Neural progenitor cell (in vitro differentiated cells): ENCODE measurements at regions not wholly inside any gene's neighbourhood (a gene's known extent, or its start where the extent isn't known, plus 50 kb on each side); places are given as distances from the start of the nearest gene placed in this dataset.
A peak's percentile ranks its signal among the peaks of the same experiment; 100 is the strongest.

ENCODE experiments used
- DNase-seq: peaks from one replicate; pipeline ENCODE4 v3.0.0-alpha.2; 2016; ENCODE audit warnings: low spot score
- H2AFZ ChIP-seq: fragments of 200-600 bp; sonication (generic); replicated peaks from 2 replicates; pipeline ENCODE4 v1.6.1; 2016; ENCODE audit warnings: antibody characterized with exemption
- H3F3A ChIP-seq: fragments of 200-600 bp; sonication (generic); 2 replicates; pipeline ENCODE4 v1.6.1; 2016; ENCODE audit warnings: antibody characterized with exemption, low read depth
- H3K27ac ChIP-seq: fragments of 200-600 bp; sonication (generic); 2 replicates; pipeline ENCODE4 v1.5.1; 2016; ENCODE audit warnings: mild to moderate bottlenecking
- H3K27me3 ChIP-seq: fragments of 200-600 bp; sonication (generic); 2 replicates; pipeline ENCODE4 v1.6.1; 2016; ENCODE audit warnings: mild to moderate bottlenecking, moderate library complexity
- H3K36me3 ChIP-seq: fragments of 200-600 bp; sonication (generic); 2 replicates; pipeline ENCODE4 v1.5.1; 2016
- H3K4me1 ChIP-seq: fragments of 200-600 bp; sonication (generic); 2 replicates; pipeline ENCODE4 v1.6.1; 2016; ENCODE audit warnings: mixed run types
- H3K4me2 ChIP-seq: fragments of 200-600 bp; sonication (generic); 2 replicates; pipeline ENCODE4 v1.6.1; 2016
- H3K4me3 ChIP-seq: fragments of 200-600 bp; sonication (generic); 2 replicates; pipeline ENCODE4 v1.5.1; 2016
- H3K79me2 ChIP-seq: fragments of 200-600 bp; sonication (generic); 2 replicates; pipeline ENCODE4 v1.6.1; 2016; ENCODE audit warnings: low read depth
- H3K9ac ChIP-seq: fragments of 200-600 bp; sonication (generic); 2 replicates; pipeline ENCODE4 v1.6.1; 2016
- H3K9me3 ChIP-seq: fragments of 200-600 bp; sonication (generic); 2 replicates; pipeline ENCODE4 v1.5.1; 2016; ENCODE audit warnings: low read depth
- H4K20me1 ChIP-seq: fragments of 200-600 bp; sonication (generic); 2 replicates; pipeline ENCODE4 v1.6.1; 2016; ENCODE audit warnings: low read depth
- H3K27ac Mint-ChIP-seq: 3 replicates; pipeline ENCODE4 v1.8.0; 2021; ENCODE audit warnings: mixed read lengths
- H3K27me3 Mint-ChIP-seq: 2 replicates; pipeline ENCODE4 v1.8.0; 2022; ENCODE audit warnings: low read depth, mild to moderate bottlenecking, inconsistent platforms, moderate library complexity, mixed read lengths; ENCODE audit not compliant: insufficient read depth
- H3K36me3 Mint-ChIP-seq: 3 replicates; pipeline ENCODE4 v1.8.0; 2021; ENCODE audit warnings: mixed read lengths
- H3K4me1 Mint-ChIP-seq: 3 replicates; pipeline ENCODE4 v1.8.0; 2021; ENCODE audit warnings: mixed read lengths
- H3K4me3 Mint-ChIP-seq: 3 replicates; pipeline ENCODE4 v1.8.0; 2021; ENCODE audit warnings: mild to moderate bottlenecking, moderate library complexity, mixed read lengths
- H3K9me3 Mint-ChIP-seq: 3 replicates; pipeline ENCODE4 v1.8.0; 2020; ENCODE audit warnings: mixed read lengths
- EZH2 ChIP-seq: fragments of 200-600 bp; sonication (generic); IDR thresholded peaks from 2 replicates; pipeline ENCODE4 v1.6.1; 2017; ENCODE audit warnings: antibody characterized with exemption, mild to moderate bottlenecking, moderate library complexity
- EZH2phosphoT487 ChIP-seq: fragments of 200-600 bp; sonication (generic); IDR thresholded peaks from 2 replicates; pipeline ENCODE4 v1.6.1; 2017; ENCODE audit warnings: antibody characterized with exemption
- TF ChIP-seq, protein P1 (sequence below): fragments of 200-600 bp; sonication (generic); IDR thresholded peaks from 2 replicates; pipeline ENCODE4 v1.5.1; 2017; ENCODE audit warnings: antibody characterized with exemption, mild to moderate bottlenecking

DNA sequence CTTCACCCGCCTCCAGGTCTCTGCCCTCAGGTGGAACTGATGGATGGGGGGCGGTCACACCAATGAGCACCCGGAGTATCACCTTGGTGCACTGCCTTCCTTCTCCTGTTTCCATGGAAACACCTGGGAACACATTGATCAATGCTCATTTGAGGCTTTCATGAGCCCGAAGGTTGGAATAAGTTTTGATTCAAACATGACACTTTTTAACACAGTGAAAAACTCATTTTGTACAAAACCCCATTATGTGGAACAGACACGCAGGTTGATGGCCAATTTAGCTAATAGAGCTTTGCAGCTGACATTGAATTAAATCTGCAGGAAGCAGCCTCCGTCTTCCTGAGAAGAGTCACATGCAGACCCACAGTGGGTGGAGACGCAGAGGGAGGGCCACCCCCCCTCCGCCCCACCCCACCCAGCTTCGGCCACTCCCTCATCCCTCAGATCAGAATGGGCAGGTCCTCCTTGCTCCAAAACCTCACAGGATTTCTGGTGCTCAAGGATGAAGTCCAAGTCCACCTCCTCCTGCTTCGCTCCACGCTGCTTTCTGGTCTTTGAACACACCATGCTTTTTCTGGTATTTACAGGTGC lies 96.0 kb upstream of the MYCN start:
- H3F3A ChIP-seq, result no peaks in the 10 kb centered on the region
- H3K27ac Mint-ChIP-seq, result peak overlapping the region; percentile 74
- H3K4me3 Mint-ChIP-seq, result no peak overlapping the region
- H3K36me3 Mint-ChIP-seq, result no peaks in the 10 kb centered on the region
- peaks cover 2% of the 10 kb centered on the region for H3K9me3 Mint-ChIP-seq
- H3K4me2 ChIP-seq, result no peak overlapping the region
- TF ChIP-seq, protein P1, sequence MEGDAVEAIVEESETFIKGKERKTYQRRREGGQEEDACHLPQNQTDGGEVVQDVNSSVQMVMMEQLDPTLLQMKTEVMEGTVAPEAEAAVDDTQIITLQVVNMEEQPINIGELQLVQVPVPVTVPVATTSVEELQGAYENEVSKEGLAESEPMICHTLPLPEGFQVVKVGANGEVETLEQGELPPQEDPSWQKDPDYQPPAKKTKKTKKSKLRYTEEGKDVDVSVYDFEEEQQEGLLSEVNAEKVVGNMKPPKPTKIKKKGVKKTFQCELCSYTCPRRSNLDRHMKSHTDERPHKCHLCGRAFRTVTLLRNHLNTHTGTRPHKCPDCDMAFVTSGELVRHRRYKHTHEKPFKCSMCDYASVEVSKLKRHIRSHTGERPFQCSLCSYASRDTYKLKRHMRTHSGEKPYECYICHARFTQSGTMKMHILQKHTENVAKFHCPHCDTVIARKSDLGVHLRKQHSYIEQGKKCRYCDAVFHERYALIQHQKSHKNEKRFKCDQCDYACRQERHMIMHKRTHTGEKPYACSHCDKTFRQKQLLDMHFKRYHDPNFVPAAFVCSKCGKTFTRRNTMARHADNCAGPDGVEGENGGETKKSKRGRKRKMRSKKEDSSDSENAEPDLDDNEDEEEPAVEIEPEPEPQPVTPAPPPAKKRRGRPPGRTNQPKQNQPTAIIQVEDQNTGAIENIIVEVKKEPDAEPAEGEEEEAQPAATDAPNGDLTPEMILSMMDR, result no peak
- TF ChIP-seq EZH2phosphoT487 (no peak), EZH2 (no peak)
- H3K36me3 ChIP-seq, result no peaks in the 10 kb centered on the region
- no peaks in the 10 kb centered on the region for H4K20me1 ChIP-seq
- H3K4me3 ChIP-seq, result no peak overlapping the region
- no peaks in the 10 kb centered on the region for H3K4me1 ChIP-seq
- peaks cover 37% of the 10 kb centered on the region for H3K4me1 Mint-ChIP-seq
- H3K27ac ChIP-seq, result no peak overlapping the region
- DNase-seq, result no peak
- no peaks in the 10 kb centered on the region for H3K9me3 ChIP-seq
- H3K27me3 Mint-ChIP-seq, result peaks cover 17% of the 10 kb centered on the region
- no peak overlapping the region for H2AFZ ChIP-seq
- H3K9ac ChIP-seq, result no peak overlapping the region
- no peaks in the 10 kb centered on the region for H3K27me3 ChIP-seq
- no peaks in the 10 kb centered on the region for H3K79me2 ChIP-seq

DNA sequence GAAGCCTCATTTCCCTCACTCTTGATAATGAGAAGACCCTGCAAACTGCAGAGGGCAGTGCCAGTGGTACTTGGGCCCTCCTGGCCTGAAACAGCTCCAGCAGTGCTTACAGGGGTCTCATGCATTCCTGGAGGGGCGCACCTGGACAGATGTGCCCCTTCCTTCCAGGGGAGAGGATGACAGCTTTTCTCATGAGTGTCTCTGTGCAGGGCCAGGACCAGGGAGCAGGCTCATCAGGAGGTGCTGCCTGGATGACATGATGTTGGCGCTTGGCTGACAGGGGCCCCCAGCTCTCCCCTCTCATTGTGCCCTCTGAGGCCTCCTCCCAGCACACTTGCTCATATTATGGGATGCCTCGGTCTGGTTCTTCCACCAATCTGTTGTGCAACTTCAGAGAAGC lies 95.1 kb upstream of the MYCN start:
- Histone ChIP-seq H3K4me3 (no peak overlapping the region), H4K20me1 (no peaks in the 10 kb centered on the region), H3K27ac (no peak overlapping the region), H2AFZ (no peak overlapping the region), H3K9ac (no peak overlapping the region), H3K27me3 (no peaks in the 10 kb centered on the region), H3K36me3 (no peaks in the 10 kb centered on the region), H3K9me3 (no peaks in the 10 kb centered on the region), H3K4me2 (no peak overlapping the region), H3K4me1 (no peaks in the 10 kb centered on the region), H3K79me2 (no peaks in the 10 kb centered on the region), H3F3A (no peaks in the 10 kb centered on the region)
- peaks cover 15% of the 10 kb centered on the region for H3K27me3 Mint-ChIP-seq
- H3K36me3 Mint-ChIP-seq, result no peaks in the 10 kb centered on the region
- H3K4me1 Mint-ChIP-seq, result peaks cover 37% of the 10 kb centered on the region
- peak overlapping the region; percentile 55 for H3K27ac Mint-ChIP-seq
- TF ChIP-seq, protein P1, result no peak
- TF ChIP-seq EZH2phosphoT487 (no peak), EZH2 (no peak)
- H3K9me3 Mint-ChIP-seq, result peaks cover 2% of the 10 kb centered on the region
- DNase-seq, result no peak
- no peak overlapping the region for H3K4me3 Mint-ChIP-seq

DNA sequence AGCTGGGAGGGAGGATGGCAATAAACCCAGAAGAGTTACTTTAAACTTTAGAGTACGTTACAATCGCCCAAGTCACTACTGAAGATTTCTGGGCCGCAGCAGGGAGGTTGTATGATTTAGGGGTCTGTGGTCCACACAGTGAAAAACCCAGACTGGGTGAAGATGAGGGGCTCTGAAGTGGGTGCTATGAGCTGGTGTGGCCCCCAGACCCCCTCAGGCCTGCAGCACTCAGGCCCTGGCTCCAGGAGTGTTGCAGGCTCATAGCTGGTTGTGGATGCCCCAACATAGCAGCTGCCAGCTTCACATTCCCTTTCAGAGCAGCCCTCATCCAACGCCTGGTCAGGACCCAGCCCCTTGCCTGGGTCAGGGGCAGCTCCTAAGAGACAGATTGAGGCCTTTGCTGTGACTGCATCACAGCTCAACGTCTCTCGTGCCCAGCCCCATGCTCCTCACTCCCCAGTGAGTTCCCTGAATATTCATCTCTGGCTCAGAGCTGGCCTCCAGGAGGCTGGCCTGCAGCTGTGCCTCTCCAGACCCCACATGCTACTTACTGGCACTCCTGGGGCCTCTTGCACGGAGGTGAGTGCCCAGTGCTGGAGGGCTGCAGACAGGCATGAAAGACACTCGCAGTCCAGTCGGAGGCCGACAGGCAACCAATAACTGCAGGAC lies 94.5 kb upstream of the MYCN start:
- Histone ChIP-seq H3K36me3 (no peaks in the 10 kb centered on the region), H2AFZ (no peak overlapping the region), H3K9me3 (no peaks in the 10 kb centered on the region), H3K4me3 (no peak overlapping the region), H4K20me1 (no peaks in the 10 kb centered on the region), H3F3A (no peaks in the 10 kb centered on the region), H3K4me2 (no peak overlapping the region), H3K4me1 (no peaks in the 10 kb centered on the region), H3K9ac (no peak overlapping the region), H3K27me3 (no peaks in the 10 kb centered on the region), H3K79me2 (no peaks in the 10 kb centered on the region), H3K27ac (no peak overlapping the region)
- TF ChIP-seq EZH2 (no peak), EZH2phosphoT487 (no peak)
- TF ChIP-seq, protein P1, result no peak
- Mint-ChIP-seq H3K36me3 (no peaks in the 10 kb centered on the region), H3K27ac (peak overlapping the region; percentile 55), H3K27me3 (peaks cover 15% of the 10 kb centered on the region), H3K4me3 (no peak overlapping the region), H3K4me1 (peaks cover 37% of the 10 kb centered on the region), H3K9me3 (peaks cover 2% of the 10 kb centered on the region)
- no peak for DNase-seq
